HepG2 (cell line): ENCODE measurements at regions not wholly inside any gene's neighbourhood (a gene's known extent, or its start where the extent isn't known, plus 50 kb on each side); places are given as distances from the start of the nearest gene placed in this dataset.

Experiments
- ATAC-seq: fragments of 200-7000 bp; cut with Tn5 transposase; 3 replicates; pipeline ENCODE4 v1.9.1; 2020; ENCODE audit warnings: mild to moderate bottlenecking, moderate library complexity
- BruUV-seq: library from RNA; stranded (reverse); fragments of 400-500 nt; replicated peaks from 2 replicates; lab custom pipeline; 2021; lab: Mats Ljungman, UMichigan
- CTCF ChIA-PET: fragments of 300-600 bp; formaldehyde crosslinking; extraction: SDS; loops from one replicate; lab custom pipeline; 2021; ENCODE audit warnings: low total read pairs, inconsistent platforms, low intra/inter-chr PET ratio; lab: Yijun Ruan, JAX
- POLR2A ChIA-PET: fragments of 350-600 bp; sonication (Branson Sonifier 250); formaldehyde crosslinking; loops from one replicate; lab custom pipeline; 2020; ENCODE audit warnings: antibody characterized with exemption, inconsistent platforms; lab: Yijun Ruan, JAX
- DNase-seq: peaks from one replicate; pipeline ENCODE4 v3.0.0-alpha.2; 2015; ENCODE audit warnings: low spot score
- FAIRE-seq: peaks from 3 replicates; lab custom pipeline; 2011; peaks lifted over from hg19 to GRCh38; lab: Jason Lieb, UNC
- H2AFZ ChIP-seq: one replicate; pipeline ENCODE4 v1.6.1; 2011; ENCODE audit warnings: low read length, inconsistent platforms
- H3K27ac ChIP-seq: fragments of 300-600 bp; 3 replicates; pipeline ENCODE4 v1.8.0; 2011; ENCODE audit warnings: mixed run types, mild to moderate bottlenecking, mixed read lengths, low read length, inconsistent platforms; ENCODE audit not compliant: insufficient read depth; ENCODE audit errors: extremely low read length
- H3K27me3 ChIP-seq, 2 experiments: fragments of 200-600 bp in 1 of 2; 2 replicates in 1 of 2; 3 replicates in 1 of 2; pipeline versions ENCODE4 v1.6.0 to v1.8.0; 2011; ENCODE audit warnings: low read length in 2 of 2, mild to moderate bottlenecking in 2 of 2, moderate library complexity in 2 of 2, inconsistent platforms in 1 of 2; ENCODE audit not compliant: insufficient read depth in 2 of 2, control insufficient read depth in 1 of 2
- H3K36me3 ChIP-seq, 2 experiments: fragments of 200-600 bp in 1 of 2; replicated peaks in 1 of 2; 2 replicates in 1 of 2; 3 replicates in 1 of 2; pipeline versions ENCODE4 v1.5.1 to v1.8.0; 2011; ENCODE audit warnings: low read length in 2 of 2, inconsistent platforms in 1 of 2; ENCODE audit not compliant: insufficient read depth in 2 of 2, control insufficient read depth in 1 of 2
- H3K4me1 ChIP-seq: 2 replicates; pipeline ENCODE4 v1.5.1; 2012; ENCODE audit warnings: low read length, inconsistent platforms; ENCODE audit not compliant: insufficient read depth
- H3K4me2 ChIP-seq: 2 replicates; pipeline ENCODE4 v1.6.0; 2011; ENCODE audit warnings: low read depth, low read length, inconsistent platforms
- H3K4me3 ChIP-seq, 3 experiments: fragments of 200-600 bp in 1 of 3; sonication (generic), shearing (Covaris generic) in 1 of 3; replicated peaks in 1 of 3; 2 replicates each; pipeline ENCODE4 v1.5.1; 2011 to 2016; ENCODE audit warnings: low read length in 3 of 3, inconsistent platforms in 2 of 3, low read depth in 2 of 3, mild to moderate bottlenecking in 2 of 3, control low read depth in 1 of 3, mixed read lengths in 1 of 3; ENCODE audit not compliant: insufficient read depth in 1 of 3
- H3K79me2 ChIP-seq: one replicate; pipeline ENCODE4 v1.6.1; 2011; ENCODE audit warnings: low read length, inconsistent platforms; ENCODE audit not compliant: insufficient read depth
- H3K9ac ChIP-seq: 2 replicates; pipeline ENCODE4 v1.6.0; 2011; ENCODE audit warnings: mild to moderate bottlenecking, low read depth, low read length, inconsistent platforms; ENCODE audit not compliant: insufficient read depth
- H3K9me3 ChIP-seq: 2 replicates; pipeline ENCODE4 v1.5.1; 2012; ENCODE audit warnings: mild to moderate bottlenecking, low read length
- H4K20me1 ChIP-seq: 2 replicates; pipeline ENCODE4 v1.6.0; 2011; ENCODE audit warnings: inconsistent platforms, mild to moderate bottlenecking, low read length, moderate library complexity; ENCODE audit not compliant: insufficient read depth
- BRCA1 ChIP-seq: sonication (generic); formaldehyde crosslinking; IDR thresholded peaks from 2 replicates; pipeline ENCODE4 v1.4.0; 2020; ENCODE audit warnings: missing genetic modification reagents
- CBX5 ChIP-seq: sonication (generic); formaldehyde crosslinking; IDR thresholded peaks from 2 replicates; pipeline ENCODE4 v1.4.0; 2020; ENCODE audit warnings: missing genetic modification reagents, borderline replicate concordance
- KAT8 ChIP-seq: IDR thresholded peaks from 2 replicates; pipeline ENCODE4 v1.6.1; 2016; ENCODE audit warnings: missing genetic modification reagents, missing compliant biosample characterization
- LCORL ChIP-seq, 2 experiments: fragments of 450-650 bp in 1 of 2; sonication (generic) in 1 of 2; formaldehyde crosslinking in 1 of 2; IDR thresholded peaks; 2 replicates each; pipeline versions ENCODE4 v1.5.0 to v1.6.1; 2017 to 2020; ENCODE audit warnings: antibody characterized with exemption in 1 of 2, missing genetic modification reagents in 1 of 2
- NONO ChIP-seq, 2 experiments: fragments of 450-650 bp in 1 of 2; sonication (generic) in 1 of 2; formaldehyde crosslinking in 1 of 2; IDR thresholded peaks in 1 of 2; conservative IDR thresholded peaks in 1 of 2; 2 replicates each; pipeline versions ENCODE4 v1.6.1 to v1.8.0; 2017 to 2022; ENCODE audit warnings: mild to moderate bottlenecking in 1 of 2, missing genetic modification reagents in 1 of 2, moderate library complexity in 1 of 2
- SIN3A ChIP-seq: IDR thresholded peaks from 2 replicates; pipeline ENCODE4 v1.6.1; 2011; ENCODE audit warnings: low read depth, mild to moderate bottlenecking, control low read depth, low read length, borderline replicate concordance
- TMF1 ChIP-seq: sonication (generic); formaldehyde crosslinking; IDR thresholded peaks from 2 replicates; pipeline ENCODE4 v1.8.1; 2022; ENCODE audit warnings: low read depth, missing genetic modification reagents
- ZNF775 ChIP-seq: sonication (generic); formaldehyde crosslinking; IDR thresholded peaks from 2 replicates; pipeline ENCODE4 v1.4.0; 2020; ENCODE audit warnings: missing genetic modification reagents, mild to moderate bottlenecking, moderate library complexity, borderline replicate concordance
- ZNF777 ChIP-seq: sonication (generic); formaldehyde crosslinking; IDR thresholded peaks from 2 replicates; pipeline ENCODE4 v1.4.0; 2020; ENCODE audit warnings: missing genetic modification reagents
- WGBS: methylation state at CpG from one replicate; pipeline ENCODE4 v1.1.6; 2017; ENCODE audit warnings: low lambda C conversion rate; 5-methylcytosine and 5-hydroxymethylcytosine counted together
- in situ Hi-C: cut with HindIII; loops from 2 replicates; pipeline ENCODE4 v1.10.0; 2017; ENCODE audit warnings: low pct_unique_long_range_greater_than_20kb; ENCODE audit not compliant: extremely low pct_ligation_motif_present
- intact Hi-C: fragments of 100-400 bp; cut with micrococcal nuclease; formaldehyde crosslinking; loops from one replicate; pipeline ENCODE4 v1.10.0; 2022; ENCODE audit not compliant: unreplicated experiment
- TF ChIP-seq, protein P1 (sequence below): fragments of 450-650 bp; IDR thresholded peaks from 2 replicates; pipeline ENCODE4 v1.6.1; 2016
- TF ChIP-seq, protein P2 (sequence below): sonication (generic); formaldehyde crosslinking; IDR thresholded peaks from 2 replicates; pipeline ENCODE4 v1.4.0; 2020; ENCODE audit warnings: missing genetic modification reagents
- TF ChIP-seq, protein P3 (sequence below): sonication (generic); formaldehyde crosslinking; IDR thresholded peaks from 2 replicates; pipeline ENCODE4 v1.5.0; 2020; ENCODE audit warnings: mild to moderate bottlenecking, missing genetic modification reagents, borderline replicate concordance
- TF ChIP-seq, protein P4 (sequence below): sonication (generic); formaldehyde crosslinking; conservative IDR thresholded peaks from 2 replicates; pipeline ENCODE4 v1.8.0; 2022; ENCODE audit warnings: mild to moderate bottlenecking, moderate library complexity, missing genetic modification reagents

DNA sequence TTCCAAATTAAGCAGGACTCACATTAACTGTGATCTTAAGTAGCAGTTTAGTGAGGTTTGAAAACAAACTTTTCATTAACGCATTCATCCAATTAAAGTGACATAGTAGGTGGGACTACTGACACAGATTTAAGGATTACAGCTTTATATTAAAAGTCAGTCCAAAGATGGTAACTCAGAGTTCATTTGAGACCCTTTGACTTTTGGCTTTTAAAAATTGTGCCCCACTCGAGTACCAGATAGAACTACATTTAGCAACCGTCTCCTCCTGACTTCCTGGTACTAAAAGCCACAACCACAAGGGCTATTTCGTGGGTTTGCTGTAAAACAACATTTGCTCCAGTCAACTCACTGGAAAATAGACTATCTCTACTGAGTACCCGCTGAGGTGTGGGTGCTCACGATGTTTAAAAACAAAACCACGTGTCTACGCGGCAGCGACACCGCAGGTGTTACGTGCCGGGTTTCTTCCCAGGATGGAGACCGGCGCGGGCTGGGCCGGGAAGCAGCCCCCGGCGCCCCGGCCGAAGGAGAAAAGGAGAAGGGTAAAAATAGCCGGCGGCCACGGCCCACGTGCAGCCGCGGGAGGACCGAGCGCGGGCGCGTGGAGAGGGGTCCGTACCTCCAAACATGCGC, 120.6 kb downstream of the PRR15 start (continued):
- TF ChIP-seq, protein P1, sequence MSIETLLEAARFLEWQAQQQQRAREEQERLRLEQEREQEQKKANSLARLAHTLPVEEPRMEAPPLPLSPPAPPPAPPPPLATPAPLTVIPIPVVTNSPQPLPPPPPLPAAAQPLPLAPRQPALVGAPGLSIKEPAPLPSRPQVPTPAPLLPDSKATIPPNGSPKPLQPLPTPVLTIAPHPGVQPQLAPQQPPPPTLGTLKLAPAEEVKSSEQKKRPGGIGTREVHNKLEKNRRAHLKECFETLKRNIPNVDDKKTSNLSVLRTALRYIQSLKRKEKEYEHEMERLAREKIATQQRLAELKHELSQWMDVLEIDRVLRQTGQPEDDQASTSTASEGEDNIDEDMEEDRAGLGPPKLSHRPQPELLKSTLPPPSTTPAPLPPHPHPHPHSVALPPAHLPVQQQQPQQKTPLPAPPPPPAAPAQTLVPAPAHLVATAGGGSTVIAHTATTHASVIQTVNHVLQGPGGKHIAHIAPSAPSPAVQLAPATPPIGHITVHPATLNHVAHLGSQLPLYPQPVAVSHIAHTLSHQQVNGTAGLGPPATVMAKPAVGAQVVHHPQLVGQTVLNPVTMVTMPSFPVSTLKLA: peak; percentile 48

DNA sequence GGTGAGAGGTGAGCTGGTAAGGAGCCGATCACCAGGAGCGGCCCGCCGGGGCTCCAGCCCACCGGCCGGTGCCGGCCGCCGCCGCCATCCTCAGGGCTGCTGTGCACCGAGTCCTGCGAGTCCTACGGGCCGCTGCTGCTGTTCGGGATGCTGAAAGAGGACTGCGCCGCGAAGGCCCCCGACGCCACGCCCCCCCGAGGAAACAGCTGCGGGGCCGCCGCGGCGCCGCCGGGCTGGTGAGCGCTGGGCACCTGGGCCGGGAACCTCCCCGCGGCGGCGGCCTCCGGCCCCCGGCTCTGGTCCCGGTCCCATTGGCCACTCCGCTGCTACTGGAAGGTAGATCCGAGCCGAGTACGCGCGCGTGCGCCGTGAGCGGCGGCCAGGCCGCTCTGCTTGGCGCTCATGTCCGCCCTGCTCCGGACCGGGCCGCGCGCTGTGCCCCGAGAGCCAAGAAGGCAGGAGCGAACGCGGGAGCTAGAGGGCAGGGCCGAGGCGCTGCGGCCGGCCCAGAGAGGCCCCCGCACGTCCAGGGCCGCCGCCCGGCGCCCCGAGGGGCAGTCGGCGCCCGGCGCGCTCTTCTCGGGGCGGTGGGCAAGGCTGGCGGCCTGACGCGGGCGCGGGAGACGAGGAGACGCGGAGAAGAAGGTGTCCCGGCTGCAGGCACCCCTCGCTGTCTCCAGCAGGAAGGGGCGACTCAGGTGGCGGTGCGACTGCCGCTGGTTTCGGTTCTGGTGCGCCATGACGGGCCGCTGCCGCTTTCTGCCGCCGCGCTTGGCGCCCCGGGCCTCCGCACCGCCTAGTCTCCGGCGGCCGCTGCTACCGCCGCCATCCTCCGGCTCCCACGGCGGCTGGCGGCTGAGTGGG, 121.3 kb upstream of the WIPF3 start:
- Histone ChIP-seq H3K9me3 (no peaks in the 10 kb centered on the region), H3K4me3 (peak overlapping the region; percentile 74 to 81 (median 77); a peak in 5 of 6 replicates), H3K27me3 (no peaks in the 10 kb centered on the region), H4K20me1 (no peaks in the 10 kb centered on the region), H3K27ac (peak overlapping the region; percentile 84), H3K79me2 (peaks cover 2% of the 10 kb centered on the region), H3K4me1 (no peaks in the 10 kb centered on the region), H3K9ac (peak overlapping the region; percentile 78), H3K36me3 (no peaks in the 10 kb centered on the region), H3K4me2 (peak overlapping the region; percentile 60), H2AFZ (no peak overlapping the region)
- POLR2A ChIA-PET: no interaction called here
- peak; percentile 56 for DNase-seq
- intact Hi-C loops: loop anchor here (5.0 kb wide), 1 partner anchor 203 kb away; no protein-coding TSS in a partner anchor
- peak; percentile 95 for ATAC-seq
- 1% methylated on average over 20 of the region's 114 CpGs for WGBS
- no TSS peak for BruUV-seq
- no peak for FAIRE-seq
- CTCF ChIA-PET: no interaction called here
- in situ Hi-C loops: no loop called here
- TF ChIP-seq, protein P2, sequence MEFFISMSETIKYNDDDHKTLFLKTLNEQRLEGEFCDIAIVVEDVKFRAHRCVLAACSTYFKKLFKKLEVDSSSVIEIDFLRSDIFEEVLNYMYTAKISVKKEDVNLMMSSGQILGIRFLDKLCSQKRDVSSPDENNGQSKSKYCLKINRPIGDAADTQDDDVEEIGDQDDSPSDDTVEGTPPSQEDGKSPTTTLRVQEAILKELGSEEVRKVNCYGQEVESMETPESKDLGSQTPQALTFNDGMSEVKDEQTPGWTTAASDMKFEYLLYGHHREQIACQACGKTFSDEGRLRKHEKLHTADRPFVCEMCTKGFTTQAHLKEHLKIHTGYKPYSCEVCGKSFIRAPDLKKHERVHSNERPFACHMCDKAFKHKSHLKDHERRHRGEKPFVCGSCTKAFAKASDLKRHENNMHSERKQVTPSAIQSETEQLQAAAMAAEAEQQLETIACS (CRISPR knock-in tag): no peak; the same call in 1 of the 2 replicates
- TF ChIP-seq LCORL (IDR thresholded peaks at IDR 0.05): no peak
- TF ChIP-seq LCORL (CRISPR knock-in tag; IDR thresholded peaks at IDR 0.05): 0 out of 2 replicates have a peak, but pooled peaks have one; percentile 30
- 0 out of 2 replicates have a peak, but pooled peaks have one; percentile 52 for TF ChIP-seq TMF1 (CRISPR knock-in tag)
- no peak for TF ChIP-seq ZNF775 (CRISPR knock-in tag)
- no peak for TF ChIP-seq NONO (IDR thresholded peaks at IDR 0.05)
- TF ChIP-seq NONO (CRISPR knock-in tag; conservative IDR thresholded peaks at IDR 0.05): peak; percentile 31; the same call in 1 of the 2 replicates
- 0 out of 2 replicates have a peak, but pooled peaks have one; percentile 2 for TF ChIP-seq KAT8 (CRISPR knock-in tag)
- peak; percentile 93 for TF ChIP-seq ZNF777 (CRISPR knock-in tag)
- TF ChIP-seq, protein P3, sequence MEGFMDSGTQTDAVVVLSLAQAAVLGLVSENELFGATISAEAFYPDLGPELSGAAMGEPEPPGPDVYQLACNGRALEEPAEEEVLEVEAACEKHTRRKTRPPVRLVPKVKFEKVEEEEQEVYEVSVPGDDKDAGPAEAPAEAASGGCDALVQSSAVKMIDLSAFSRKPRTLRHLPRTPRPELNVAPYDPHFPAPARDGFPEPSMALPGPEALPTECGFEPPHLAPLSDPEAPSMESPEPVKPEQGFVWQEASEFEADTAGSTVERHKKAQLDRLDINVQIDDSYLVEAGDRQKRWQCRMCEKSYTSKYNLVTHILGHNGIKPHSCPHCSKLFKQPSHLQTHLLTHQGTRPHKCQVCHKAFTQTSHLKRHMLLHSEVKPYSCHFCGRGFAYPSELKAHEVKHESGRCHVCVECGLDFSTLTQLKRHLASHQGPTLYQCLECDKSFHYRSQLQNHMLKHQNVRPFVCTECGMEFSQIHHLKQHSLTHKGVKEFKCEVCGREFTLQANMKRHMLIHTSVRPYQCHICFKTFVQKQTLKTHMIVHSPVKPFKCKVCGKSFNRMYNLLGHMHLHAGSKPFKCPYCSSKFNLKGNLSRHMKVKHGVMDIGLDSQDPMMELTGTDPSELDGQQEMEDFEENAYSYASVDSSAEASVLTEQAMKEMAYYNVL (CRISPR knock-in tag): no peak
- TF ChIP-seq SIN3A: peak; percentile 44; the same call in 1 of the 2 replicates
- TF ChIP-seq, protein P4, sequence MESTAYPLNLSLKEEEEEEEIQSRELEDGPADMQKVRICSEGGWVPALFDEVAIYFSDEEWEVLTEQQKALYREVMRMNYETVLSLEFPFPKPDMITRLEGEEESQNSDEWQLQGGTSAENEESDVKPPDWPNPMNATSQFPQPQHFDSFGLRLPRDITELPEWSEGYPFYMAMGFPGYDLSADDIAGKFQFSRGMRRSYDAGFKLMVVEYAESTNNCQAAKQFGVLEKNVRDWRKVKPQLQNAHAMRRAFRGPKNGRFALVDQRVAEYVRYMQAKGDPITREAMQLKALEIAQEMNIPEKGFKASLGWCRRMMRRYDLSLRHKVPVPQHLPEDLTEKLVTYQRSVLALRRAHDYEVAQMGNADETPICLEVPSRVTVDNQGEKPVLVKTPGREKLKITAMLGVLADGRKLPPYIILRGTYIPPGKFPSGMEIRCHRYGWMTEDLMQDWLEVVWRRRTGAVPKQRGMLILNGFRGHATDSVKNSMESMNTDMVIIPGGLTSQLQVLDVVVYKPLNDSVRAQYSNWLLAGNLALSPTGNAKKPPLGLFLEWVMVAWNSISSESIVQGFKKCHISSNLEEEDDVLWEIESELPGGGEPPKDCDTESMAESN (CRISPR knock-in tag): 0 out of 2 replicates have a peak, but pooled peaks have one; percentile 36
- no peak for TF ChIP-seq CBX5 (CRISPR knock-in tag)
- TF ChIP-seq BRCA1 (CRISPR knock-in tag): no peak
